HL-60 (cell line): ENCODE measurements at regions not wholly inside any gene's neighbourhood (a gene's known extent, or its start where the extent isn't known, plus 50 kb on each side); places are given as distances from the start of the nearest gene placed in this dataset.

ENCODE experiments used
- DNase-seq, 2 experiments: peaks; one replicate each; pipeline ENCODE4 v3.0.0-alpha.2; 2010 to 2020; ENCODE audit warnings: low read depth in 1 of 2, low spot score in 1 of 2
- H3K27ac ChIP-seq: fragments of 250-450 bp; sonication (Bioruptor Pico); replicated peaks from 2 replicates; pipeline ENCODE4 v1.5.1; 2020; ENCODE audit warnings: mild to moderate bottlenecking, moderate library complexity
- H3K27me3 ChIP-seq: fragments of 250-450 bp; sonication (Bioruptor Pico); 2 replicates; pipeline ENCODE4 v1.5.1; 2021; ENCODE audit warnings: mild to moderate bottlenecking, moderate library complexity; ENCODE audit not compliant: insufficient read depth, poor library complexity, severe bottlenecking
- H3K4me3 ChIP-seq: replicated peaks from 2 replicates; pipeline ENCODE4 v1.5.1; 2011; ENCODE audit warnings: mild to moderate bottlenecking, control low read depth, low read length; ENCODE audit not compliant: insufficient read depth
- CTCF ChIP-seq: IDR thresholded peaks from one replicate; pipeline ENCODE4 v1.5.1; 2011; ENCODE audit warnings: low read length, control low read depth, inconsistent platforms; ENCODE audit not compliant: insufficient read depth
- GABPA ChIP-seq: IDR thresholded peaks from 2 replicates; pipeline ENCODE4 v1.6.1; 2012; ENCODE audit warnings: low read depth
- POLR2AphosphoS5 ChIP-seq: IDR thresholded peaks from 2 replicates; pipeline ENCODE4 v1.6.1; 2012; ENCODE audit warnings: low read depth
- REST ChIP-seq: IDR thresholded peaks from 2 replicates; pipeline ENCODE4 v1.6.1; 2012; ENCODE audit warnings: low read depth; ENCODE audit not compliant: insufficient replicate concordance
- SPI1 ChIP-seq: IDR thresholded peaks from 2 replicates; pipeline ENCODE4 v1.6.1; 2012; ENCODE audit warnings: low read depth, mild to moderate bottlenecking, borderline replicate concordance

GRCh38 chr9:74391816-74392215 is 105.3 kb upstream of the RORB start:
- no peak for DNase-seq
- Histone ChIP-seq H3K27me3 (no peaks in the 10 kb centered on the region), H3K27ac (no peak overlapping the region), H3K4me3 (no peak overlapping the region)
- no peak for TF ChIP-seq SPI1
- TF ChIP-seq REST = no peak
- TF ChIP-seq GABPA = no peak
- no peak for TF ChIP-seq CTCF
- TF ChIP-seq POLR2AphosphoS5 = no peak

- TF ChIP-seq GABPA = no peak
- TF ChIP-seq CTCF = no peak
- TF ChIP-seq REST = no peak
- TF ChIP-seq POLR2AphosphoS5 = no peak
- no peak for TF ChIP-seq SPI1
- Histone ChIP-seq H3K27me3 (no peaks in the 10 kb centered on the region), H3K4me3 (no peak overlapping the region), H3K27ac (no peak overlapping the region)
- DNase-seq = no peak
Measured at GRCh38 chr9:74403581-74403980, 93.6 kb upstream of the RORB start.

- H3K4me3 ChIP-seq = no peak overlapping the region
- no peak for DNase-seq
- no peaks in the 10 kb centered on the region for H3K27me3 ChIP-seq
- H3K27ac ChIP-seq = no peak overlapping the region
- no peak for TF ChIP-seq POLR2AphosphoS5
- TF ChIP-seq CTCF = no peak
- TF ChIP-seq GABPA = no peak
Measured at GRCh38 chr9:74404620-74405019, 92.5 kb upstream of the RORB start.

GRCh38 chr9:74407166-74407565 is 90.0 kb upstream of the RORB start:
- no peak overlapping the region for H3K27ac ChIP-seq
- no peak for DNase-seq
- TF ChIP-seq REST (no peak), GABPA (no peak), POLR2AphosphoS5 (no peak), CTCF (no peak), SPI1 (no peak)
- no peaks in the 10 kb centered on the region for H3K27me3 ChIP-seq
- no peak overlapping the region for H3K4me3 ChIP-seq
